WTC11 (cell line): ENCODE measurements at regions not wholly inside any gene's neighbourhood (a gene's known extent, or its start where the extent isn't known, plus 50 kb on each side); places are given as distances from the start of the nearest gene placed in this dataset.
"Not testable (repeated sequence)": the region's sequence is repeated elsewhere in the genome, so short reads cannot be mapped to it uniquely, and the experiment has no call there.

Experiments used
- ATAC-seq: fragments of 200-7000 bp; cut with Tn5 transposase; 2 replicates; pipeline ENCODE4 v1.10.0; 2021; ENCODE audit warnings: mild to moderate bottlenecking, moderate library complexity
- CTCF ChIA-PET: fragments of 300-600 bp; sonication (Branson Sonifier 250); formaldehyde crosslinking; loops from one replicate; lab custom pipeline; 2021; ENCODE audit warnings: antibody characterized with exemption; lab: Charles Lee
- POLR2A ChIA-PET: fragments of 350-600 bp; sonication (Branson Sonifier 250); formaldehyde crosslinking; loops from one replicate; lab custom pipeline; 2021; ENCODE audit warnings: antibody characterized with exemption; lab: Charles Lee
- DNase-seq: peaks from one replicate; pipeline ENCODE4 v3.0.0; 2021; ENCODE audit warnings: low spot score
- H3K27ac Mint-ChIP-seq: 2 replicates; pipeline ENCODE4 v1.8.0; 2021; ENCODE audit warnings: mixed read lengths
- H3K27me3 Mint-ChIP-seq: 2 replicates; pipeline ENCODE4 v1.8.0; 2021; ENCODE audit warnings: low read depth, mild to moderate bottlenecking, moderate library complexity, mixed read lengths
- H3K36me3 Mint-ChIP-seq: 2 replicates; pipeline ENCODE4 v1.8.0; 2021; ENCODE audit warnings: mixed read lengths
- H3K4me1 Mint-ChIP-seq: 2 replicates; pipeline ENCODE4 v1.8.0; 2022; ENCODE audit warnings: mixed read lengths
- H3K4me3 Mint-ChIP-seq: 2 replicates; pipeline ENCODE4 v1.8.0; 2021; ENCODE audit warnings: mild to moderate bottlenecking, moderate library complexity, mixed read lengths
- H3K9me3 Mint-ChIP-seq: 2 replicates; pipeline ENCODE4 v1.8.0; 2021; ENCODE audit warnings: mixed read lengths
- CBFB ChIP-seq: sonication (generic); formaldehyde crosslinking; IDR thresholded peaks from 2 replicates; pipeline ENCODE4 v1.8.1; 2022; ENCODE audit warnings: mild to moderate bottlenecking, low read depth, missing genetic modification reagents
- E2F5 ChIP-seq: sonication (generic); formaldehyde crosslinking; IDR thresholded peaks from 2 replicates; pipeline ENCODE4 v1.8.1; 2022; ENCODE audit warnings: mild to moderate bottlenecking, moderate library complexity, missing genetic modification reagents
- EMX1 ChIP-seq: fragments of 250-450 bp; sonication (Bioruptor Pico); IDR thresholded peaks from 2 replicates; pipeline ENCODE4 v1.8.0; 2021; ENCODE audit warnings: mild to moderate bottlenecking
- ETV6 ChIP-seq: sonication (generic); formaldehyde crosslinking; IDR thresholded peaks from 2 replicates; pipeline ENCODE4 v1.8.1; 2022; ENCODE audit warnings: mild to moderate bottlenecking, missing genetic modification reagents
- MAX ChIP-seq: sonication (generic); formaldehyde crosslinking; IDR thresholded peaks from 2 replicates; pipeline ENCODE4 v1.8.0; 2022; ENCODE audit warnings: mild to moderate bottlenecking, missing genetic modification reagents
- MXD4 ChIP-seq: fragments of 250-450 bp; sonication (Bioruptor Pico); IDR thresholded peaks from 2 replicates; pipeline ENCODE4 v1.8.0; 2021; ENCODE audit warnings: mild to moderate bottlenecking, moderate library complexity, borderline replicate concordance
- NFE2L1 ChIP-seq: sonication (generic); formaldehyde crosslinking; IDR thresholded peaks from 2 replicates; pipeline ENCODE4 v1.8.1; 2023; ENCODE audit warnings: missing genetic modification reagents
- PREB ChIP-seq: sonication (generic); formaldehyde crosslinking; IDR thresholded peaks from 2 replicates; pipeline ENCODE4 v1.8.1; 2022; ENCODE audit warnings: mild to moderate bottlenecking, missing genetic modification reagents, moderate library complexity, borderline replicate concordance
- SMAD3 ChIP-seq: sonication (generic); formaldehyde crosslinking; IDR thresholded peaks from 2 replicates; pipeline ENCODE4 v1.8.0; 2022; ENCODE audit warnings: missing genetic modification reagents, mild to moderate bottlenecking, borderline replicate concordance
- SOX15 ChIP-seq: fragments of 250-450 bp; sonication (Bioruptor Pico); IDR thresholded peaks from 2 replicates; pipeline ENCODE4 v1.9.0; 2021; ENCODE audit warnings: mild to moderate bottlenecking
- TEAD1 ChIP-seq: sonication (generic); formaldehyde crosslinking; IDR thresholded peaks from 2 replicates; pipeline ENCODE4 v1.8.0; 2022; ENCODE audit warnings: mild to moderate bottlenecking, missing genetic modification reagents
- ZMAT4 ChIP-seq: fragments of 250-450 bp; sonication (Bioruptor Pico); IDR thresholded peaks from 2 replicates; pipeline ENCODE4 v1.9.0; 2021; ENCODE audit warnings: mild to moderate bottlenecking
- ZNF232 ChIP-seq: sonication (generic); formaldehyde crosslinking; IDR thresholded peaks from 2 replicates; pipeline ENCODE4 v1.8.0; 2022; ENCODE audit warnings: mild to moderate bottlenecking, missing genetic modification reagents
- TF ChIP-seq, protein P1 (sequence below): fragments of 250-450 bp; sonication (Bioruptor Pico); IDR thresholded peaks from 2 replicates; pipeline ENCODE4 v1.8.0; 2021; ENCODE audit warnings: mild to moderate bottlenecking
- TF ChIP-seq, protein P2 (sequence below): sonication (generic); formaldehyde crosslinking; IDR thresholded peaks from 2 replicates; pipeline ENCODE4 v1.8.1; 2023; ENCODE audit warnings: mild to moderate bottlenecking, missing genetic modification reagents, borderline replicate concordance
- TF ChIP-seq, protein P3 (sequence below): sonication (generic); formaldehyde crosslinking; conservative IDR thresholded peaks from 2 replicates; pipeline ENCODE4 v1.8.1; 2023; ENCODE audit warnings: mild to moderate bottlenecking, low read depth, missing genetic modification reagents, moderate library complexity

GRCh38 chr10:21125471-21126228 lies 228.5 kb upstream of the NEBL start (continued):
- TF ChIP-seq ETV6 (CRISPR knock-in tag), result no peak

- H3K36me3 Mint-ChIP-seq, result no peaks in the 10 kb centered on the region
- CTCF ChIA-PET, result no interaction called here
- H3K4me3 Mint-ChIP-seq, result no peak overlapping the region
- TF ChIP-seq MAX (CRISPR knock-in tag) (no peak), MXD4 (CRISPR knock-in tag) (no peak), TEAD1 (CRISPR knock-in tag) (no peak), SMAD3 (CRISPR knock-in tag) (no peak), E2F5 (CRISPR knock-in tag) (no peak)
- TF ChIP-seq, protein P1, sequence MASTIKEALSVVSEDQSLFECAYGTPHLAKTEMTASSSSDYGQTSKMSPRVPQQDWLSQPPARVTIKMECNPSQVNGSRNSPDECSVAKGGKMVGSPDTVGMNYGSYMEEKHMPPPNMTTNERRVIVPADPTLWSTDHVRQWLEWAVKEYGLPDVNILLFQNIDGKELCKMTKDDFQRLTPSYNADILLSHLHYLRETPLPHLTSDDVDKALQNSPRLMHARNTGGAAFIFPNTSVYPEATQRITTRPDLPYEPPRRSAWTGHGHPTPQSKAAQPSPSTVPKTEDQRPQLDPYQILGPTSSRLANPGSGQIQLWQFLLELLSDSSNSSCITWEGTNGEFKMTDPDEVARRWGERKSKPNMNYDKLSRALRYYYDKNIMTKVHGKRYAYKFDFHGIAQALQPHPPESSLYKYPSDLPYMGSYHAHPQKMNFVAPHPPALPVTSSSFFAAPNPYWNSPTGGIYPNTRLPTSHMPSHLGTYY, result no peak
- TF ChIP-seq, all 79 proteins: peak for 0
- no peaks in the 10 kb centered on the region for H3K27me3 Mint-ChIP-seq
- peaks cover 6% of the 10 kb centered on the region; the same call in 1 of the 2 replicates for H3K9me3 Mint-ChIP-seq
- POLR2A ChIA-PET, result no interaction called here
- no peaks in the 10 kb centered on the region for H3K4me1 Mint-ChIP-seq
- DNase-seq, result no peak
- H3K27ac Mint-ChIP-seq, result no peak overlapping the region
- ATAC-seq, result no peak
These were observed 225.8 kb upstream of the NEBL start for GRCh38 chr10:21122907-21123306.

- H3K9me3 Mint-ChIP-seq, DNase-seq, H3K4me3 Mint-ChIP-seq, H3K36me3 Mint-ChIP-seq, H3K27me3 Mint-ChIP-seq, H3K27ac Mint-ChIP-seq, H3K4me1 Mint-ChIP-seq, ATAC-seq, POLR2A ChIA-PET, CTCF ChIA-PET: not testable (repeated sequence)
These were observed 224.7 kb upstream of the NEBL start for GRCh38 chr10:21121822-21122221.

DNA sequence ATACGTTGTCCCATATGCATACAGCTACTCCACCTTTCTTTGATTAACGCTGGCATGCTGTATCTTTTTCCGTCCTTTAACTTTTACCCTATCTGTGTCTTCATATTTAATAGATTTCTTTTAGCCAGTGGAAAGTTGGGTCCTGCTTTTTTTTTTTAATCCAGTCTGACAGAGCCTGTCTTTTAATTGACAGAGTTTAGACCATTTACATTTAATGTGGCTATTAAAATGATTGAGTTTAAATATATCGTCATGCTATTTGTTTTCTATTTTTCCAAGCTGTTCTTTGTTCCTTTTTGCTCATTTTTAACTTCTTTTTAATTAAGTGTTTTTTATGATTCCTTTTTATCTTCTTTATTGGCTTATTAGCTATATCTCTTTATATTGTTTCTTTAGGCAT lies 217.6 kb upstream of the NEBL start:
- TF ChIP-seq, protein P2, sequence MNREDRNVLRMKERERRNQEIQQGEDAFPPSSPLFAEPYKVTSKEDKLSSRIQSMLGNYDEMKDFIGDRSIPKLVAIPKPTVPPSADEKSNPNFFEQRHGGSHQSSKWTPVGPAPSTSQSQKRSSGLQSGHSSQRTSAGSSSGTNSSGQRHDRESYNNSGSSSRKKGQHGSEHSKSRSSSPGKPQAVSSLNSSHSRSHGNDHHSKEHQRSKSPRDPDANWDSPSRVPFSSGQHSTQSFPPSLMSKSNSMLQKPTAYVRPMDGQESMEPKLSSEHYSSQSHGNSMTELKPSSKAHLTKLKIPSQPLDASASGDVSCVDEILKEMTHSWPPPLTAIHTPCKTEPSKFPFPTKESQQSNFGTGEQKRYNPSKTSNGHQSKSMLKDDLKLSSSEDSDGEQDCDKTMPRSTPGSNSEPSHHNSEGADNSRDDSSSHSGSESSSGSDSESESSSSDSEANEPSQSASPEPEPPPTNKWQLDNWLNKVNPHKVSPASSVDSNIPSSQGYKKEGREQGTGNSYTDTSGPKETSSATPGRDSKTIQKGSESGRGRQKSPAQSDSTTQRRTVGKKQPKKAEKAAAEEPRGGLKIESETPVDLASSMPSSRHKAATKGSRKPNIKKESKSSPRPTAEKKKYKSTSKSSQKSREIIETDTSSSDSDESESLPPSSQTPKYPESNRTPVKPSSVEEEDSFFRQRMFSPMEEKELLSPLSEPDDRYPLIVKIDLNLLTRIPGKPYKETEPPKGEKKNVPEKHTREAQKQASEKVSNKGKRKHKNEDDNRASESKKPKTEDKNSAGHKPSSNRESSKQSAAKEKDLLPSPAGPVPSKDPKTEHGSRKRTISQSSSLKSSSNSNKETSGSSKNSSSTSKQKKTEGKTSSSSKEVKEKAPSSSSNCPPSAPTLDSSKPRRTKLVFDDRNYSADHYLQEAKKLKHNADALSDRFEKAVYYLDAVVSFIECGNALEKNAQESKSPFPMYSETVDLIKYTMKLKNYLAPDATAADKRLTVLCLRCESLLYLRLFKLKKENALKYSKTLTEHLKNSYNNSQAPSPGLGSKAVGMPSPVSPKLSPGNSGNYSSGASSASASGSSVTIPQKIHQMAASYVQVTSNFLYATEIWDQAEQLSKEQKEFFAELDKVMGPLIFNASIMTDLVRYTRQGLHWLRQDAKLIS (CRISPR knock-in tag), result no peak
- TF ChIP-seq ZNF232, result no peak
- TF ChIP-seq PREB (CRISPR knock-in tag), result no peak
- TF ChIP-seq, protein P3, sequence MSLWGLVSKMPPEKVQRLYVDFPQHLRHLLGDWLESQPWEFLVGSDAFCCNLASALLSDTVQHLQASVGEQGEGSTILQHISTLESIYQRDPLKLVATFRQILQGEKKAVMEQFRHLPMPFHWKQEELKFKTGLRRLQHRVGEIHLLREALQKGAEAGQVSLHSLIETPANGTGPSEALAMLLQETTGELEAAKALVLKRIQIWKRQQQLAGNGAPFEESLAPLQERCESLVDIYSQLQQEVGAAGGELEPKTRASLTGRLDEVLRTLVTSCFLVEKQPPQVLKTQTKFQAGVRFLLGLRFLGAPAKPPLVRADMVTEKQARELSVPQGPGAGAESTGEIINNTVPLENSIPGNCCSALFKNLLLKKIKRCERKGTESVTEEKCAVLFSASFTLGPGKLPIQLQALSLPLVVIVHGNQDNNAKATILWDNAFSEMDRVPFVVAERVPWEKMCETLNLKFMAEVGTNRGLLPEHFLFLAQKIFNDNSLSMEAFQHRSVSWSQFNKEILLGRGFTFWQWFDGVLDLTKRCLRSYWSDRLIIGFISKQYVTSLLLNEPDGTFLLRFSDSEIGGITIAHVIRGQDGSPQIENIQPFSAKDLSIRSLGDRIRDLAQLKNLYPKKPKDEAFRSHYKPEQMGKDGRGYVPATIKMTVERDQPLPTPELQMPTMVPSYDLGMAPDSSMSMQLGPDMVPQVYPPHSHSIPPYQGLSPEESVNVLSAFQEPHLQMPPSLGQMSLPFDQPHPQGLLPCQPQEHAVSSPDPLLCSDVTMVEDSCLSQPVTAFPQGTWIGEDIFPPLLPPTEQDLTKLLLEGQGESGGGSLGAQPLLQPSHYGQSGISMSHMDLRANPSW (CRISPR knock-in tag), result no peak
- no peak for TF ChIP-seq CBFB (CRISPR knock-in tag)
- no peak for TF ChIP-seq ZMAT4 (CRISPR knock-in tag)
- TF ChIP-seq SOX15 (CRISPR knock-in tag), result no peak
- TF ChIP-seq NFE2L1 (CRISPR knock-in tag), result no peak
- TF ChIP-seq EMX1 (CRISPR knock-in tag), result no peak
- no peak overlapping the region for H3K4me3 Mint-ChIP-seq
- H3K27ac Mint-ChIP-seq, result no peak overlapping the region
- DNase-seq (no peak), ATAC-seq (no peak)
- H3K9me3 Mint-ChIP-seq, result no peaks in the 10 kb centered on the region
- ChIA-PET POLR2A (no interaction called here), CTCF (interaction anchor here (0.6 kb wide), 1 partner anchor 147 kb away, joined by 3 read pairs; no protein-coding TSS in a partner anchor)
- H3K27me3 Mint-ChIP-seq, result no peaks in the 10 kb centered on the region; the same call in 1 of the 2 replicates
- H3K4me1 Mint-ChIP-seq, result no peaks in the 10 kb centered on the region
- H3K36me3 Mint-ChIP-seq, result no peaks in the 10 kb centered on the region
